ENCODE measurements at regions not wholly inside any gene's neighbourhood (a gene's known extent, or its start where the extent isn't known, plus 50 kb on each side); places are given as distances from the start of the nearest gene placed in this dataset.

DNA sequence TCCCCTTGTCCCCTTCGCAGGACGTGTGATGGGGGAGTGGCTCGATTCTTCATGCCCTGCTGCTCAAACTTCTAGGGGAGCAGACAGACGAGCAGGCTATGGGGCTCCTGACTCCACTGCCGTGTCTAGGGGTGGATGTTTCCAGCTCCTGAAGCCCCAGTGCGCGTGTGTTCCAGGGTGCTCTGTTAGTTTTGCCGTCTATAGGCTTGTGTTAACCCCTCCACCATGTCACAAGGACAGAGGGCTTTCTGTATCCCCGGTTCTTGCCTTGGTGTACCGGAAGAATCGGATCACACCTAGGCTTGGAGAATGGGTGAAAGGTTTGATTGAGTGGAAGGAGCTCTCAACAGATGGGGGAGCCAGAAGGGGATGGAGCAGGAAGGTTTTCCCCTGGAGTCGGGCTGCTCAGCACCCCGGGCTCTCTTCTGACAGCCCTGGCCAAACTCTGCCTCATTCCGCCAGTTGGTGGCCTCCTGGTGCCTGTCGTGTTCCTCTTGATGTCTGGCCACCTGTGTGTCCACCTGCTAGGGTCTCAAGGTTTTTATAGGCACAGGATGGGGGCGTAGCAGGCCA lies 810.7 kb downstream of the BRD1 start:
- TF ChIP-seq, protein P1, sequence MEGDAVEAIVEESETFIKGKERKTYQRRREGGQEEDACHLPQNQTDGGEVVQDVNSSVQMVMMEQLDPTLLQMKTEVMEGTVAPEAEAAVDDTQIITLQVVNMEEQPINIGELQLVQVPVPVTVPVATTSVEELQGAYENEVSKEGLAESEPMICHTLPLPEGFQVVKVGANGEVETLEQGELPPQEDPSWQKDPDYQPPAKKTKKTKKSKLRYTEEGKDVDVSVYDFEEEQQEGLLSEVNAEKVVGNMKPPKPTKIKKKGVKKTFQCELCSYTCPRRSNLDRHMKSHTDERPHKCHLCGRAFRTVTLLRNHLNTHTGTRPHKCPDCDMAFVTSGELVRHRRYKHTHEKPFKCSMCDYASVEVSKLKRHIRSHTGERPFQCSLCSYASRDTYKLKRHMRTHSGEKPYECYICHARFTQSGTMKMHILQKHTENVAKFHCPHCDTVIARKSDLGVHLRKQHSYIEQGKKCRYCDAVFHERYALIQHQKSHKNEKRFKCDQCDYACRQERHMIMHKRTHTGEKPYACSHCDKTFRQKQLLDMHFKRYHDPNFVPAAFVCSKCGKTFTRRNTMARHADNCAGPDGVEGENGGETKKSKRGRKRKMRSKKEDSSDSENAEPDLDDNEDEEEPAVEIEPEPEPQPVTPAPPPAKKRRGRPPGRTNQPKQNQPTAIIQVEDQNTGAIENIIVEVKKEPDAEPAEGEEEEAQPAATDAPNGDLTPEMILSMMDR (IDR thresholded peaks at IDR 0.05; ENCODE audit: insufficient read depth, low read length, poor library complexity, severe bottlenecking), result no peak
- TF ChIP-seq EZH2phosphoT487 (conservative IDR thresholded peaks at IDR 0.05; ENCODE audit: low read length), result no peak
